ENCODE measurements at regions not wholly inside any gene's neighbourhood (a gene's known extent, or its start where the extent isn't known, plus 50 kb on each side); places are given as distances from the start of the nearest gene placed in this dataset.

DNA sequence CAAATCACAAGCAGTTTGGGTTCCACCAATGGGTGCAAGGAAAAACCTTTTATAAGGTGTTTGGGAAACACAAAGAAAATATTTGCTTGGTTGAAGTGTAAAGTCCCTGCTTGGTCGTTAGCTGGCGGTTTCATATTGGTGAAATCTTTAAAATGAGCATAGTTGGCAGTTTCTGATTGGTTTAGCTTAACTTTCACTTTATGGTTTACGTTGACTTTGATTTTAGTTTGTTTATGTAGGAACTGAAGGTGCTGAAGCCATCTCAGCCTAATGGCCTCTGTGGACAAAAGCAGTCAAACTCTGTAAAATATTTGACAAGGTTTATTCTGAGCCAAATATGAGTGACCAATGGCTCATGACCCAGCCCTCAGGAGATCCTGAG lies 76.6 kb upstream of the PPM1J start:
- ChIA-PET CTCF (interaction anchor here in 1 of 2 donors (0.7 kb wide), 1 partner anchor 76 kb away, joined by 5 read pairs; no protein-coding TSS in a partner anchor), POLR2A (no interaction called here)
- H3K9me3 ChIP-seq, result no peaks in the 10 kb centered on the region
- Mint-ChIP-seq H3K4me1 (no peaks in the 10 kb centered on the region), H3K4me3 (no peak overlapping the region), H3K27ac (no peak overlapping the region), H3K36me3 (no peaks in the 10 kb centered on the region), H3K9me3 (no peaks in the 10 kb centered on the region), H3K27me3 (peaks cover 7 to 9% of the 10 kb centered on the region in 2 donors)
- ATAC-seq (replicated peaks in 1 of 4), result no peak
- WGBS (ENCODE audit: insufficient coverage), result 71% methylated on average over 3 of the region's 3 CpGs
- no peaks in the 10 kb centered on the region for H3K4me1 ChIP-seq (ENCODE audit: control insufficient read depth in 1 of 2, extremely low read depth in 1 of 2, insufficient read depth in 2 of 2, low read length in 2 of 2)
- no peak overlapping the region for H3K27ac ChIP-seq (ENCODE audit: low read length)
- no peak overlapping the region for H3K4me3 ChIP-seq (ENCODE audit: control insufficient read depth in 1 of 2, extremely low read depth in 1 of 2, low read length in 1 of 2)
- no peak for DNase-seq
- H3K36me3 ChIP-seq (ENCODE audit: control insufficient read depth in 2 of 2, extremely low read depth in 1 of 2, insufficient read depth in 1 of 2, low read length in 1 of 2), result no peaks in the 10 kb centered on the region
- H3K27me3 ChIP-seq (replicated peaks in 1 of 2; ENCODE audit: control insufficient read depth in 2 of 2, extremely low read depth in 1 of 2, insufficient read depth in 2 of 2, low read length in 1 of 2), result peaks cover 0 to 5% of the 10 kb centered on the region in 2 experiments

- no peaks in the 10 kb centered on the region for H3K4me1 Mint-ChIP-seq
- H3K27ac Mint-ChIP-seq, result no peak overlapping the region
- ChIA-PET CTCF (interaction anchor here in 1 of 2 donors (0.7 kb wide), 1 partner anchor 75 kb away, joined by 5 read pairs; no protein-coding TSS in a partner anchor), POLR2A (no interaction called here)
- peaks cover 7 to 9% of the 10 kb centered on the region in 2 donors for H3K27me3 Mint-ChIP-seq
- H3K9me3 Mint-ChIP-seq, result no peaks in the 10 kb centered on the region
- Histone ChIP-seq H3K27me3 (replicated peaks in 1 of 2; ENCODE audit: control insufficient read depth in 2 of 2, extremely low read depth in 1 of 2, insufficient read depth in 2 of 2, low read length in 1 of 2) (peaks cover 0 to 7% of the 10 kb centered on the region in 2 experiments), H3K9me3 (no peaks in the 10 kb centered on the region), H3K4me3 (ENCODE audit: control insufficient read depth in 1 of 2, extremely low read depth in 1 of 2, low read length in 1 of 2) (no peak overlapping the region), H3K4me1 (ENCODE audit: control insufficient read depth in 1 of 2, extremely low read depth in 1 of 2, insufficient read depth in 2 of 2, low read length in 2 of 2) (no peaks in the 10 kb centered on the region), H3K27ac (ENCODE audit: low read length) (no peak overlapping the region), H3K36me3 (ENCODE audit: control insufficient read depth in 2 of 2, extremely low read depth in 1 of 2, insufficient read depth in 1 of 2, low read length in 1 of 2) (no peaks in the 10 kb centered on the region)
- ATAC-seq (replicated peaks in 1 of 4), result no peak
- DNase-seq, result no peak
- 100% methylated on average over 1 of the region's 10 CpGs for WGBS (ENCODE audit: insufficient coverage)
- H3K36me3 Mint-ChIP-seq, result no peaks in the 10 kb centered on the region
- H3K4me3 Mint-ChIP-seq, result no peak overlapping the region
Measured at GRCh38 chr1:112790920-112791722, 76.0 kb upstream of the PPM1J start.

GRCh38 chr1:112788561-112788960 lies 73.4 kb upstream of the PPM1J start:
- Histone ChIP-seq H3K9me3 (no peaks in the 10 kb centered on the region), H3K27ac (ENCODE audit: low read length) (no peak overlapping the region), H3K27me3 (replicated peaks in 1 of 2; ENCODE audit: control insufficient read depth in 2 of 2, extremely low read depth in 1 of 2, insufficient read depth in 2 of 2, low read length in 1 of 2) (peaks cover 0 to 10% of the 10 kb centered on the region in 2 experiments), H3K4me3 (ENCODE audit: control insufficient read depth in 1 of 2, extremely low read depth in 1 of 2, low read length in 1 of 2) (no peak overlapping the region), H3K4me1 (ENCODE audit: control insufficient read depth in 1 of 2, extremely low read depth in 1 of 2, insufficient read depth in 2 of 2, low read length in 2 of 2) (no peaks in the 10 kb centered on the region), H3K36me3 (ENCODE audit: control insufficient read depth in 2 of 2, extremely low read depth in 1 of 2, insufficient read depth in 1 of 2, low read length in 1 of 2) (no peaks in the 10 kb centered on the region)
- ATAC-seq (replicated peaks in 1 of 4), result no peak
- H3K27ac Mint-ChIP-seq, result no peak overlapping the region
- DNase-seq, result no peak
- POLR2A ChIA-PET, result no interaction called here
- peaks cover 7 to 9% of the 10 kb centered on the region in 2 donors for H3K27me3 Mint-ChIP-seq
- no peaks in the 10 kb centered on the region for H3K36me3 Mint-ChIP-seq
- CTCF ChIA-PET, result no interaction called here
- H3K4me1 Mint-ChIP-seq, result no peaks in the 10 kb centered on the region
- no peak overlapping the region for H3K4me3 Mint-ChIP-seq
- no peaks in the 10 kb centered on the region for H3K9me3 Mint-ChIP-seq

- Histone ChIP-seq H3K36me3 (ENCODE audit: control insufficient read depth in 2 of 2, extremely low read depth in 1 of 2, insufficient read depth in 1 of 2, low read length in 1 of 2) (no peaks in the 10 kb centered on the region), H3K4me3 (ENCODE audit: control insufficient read depth in 1 of 2, extremely low read depth in 1 of 2, low read length in 1 of 2) (no peak overlapping the region), H3K4me1 (ENCODE audit: control insufficient read depth in 1 of 2, extremely low read depth in 1 of 2, insufficient read depth in 2 of 2, low read length in 2 of 2) (no peaks in the 10 kb centered on the region), H3K27ac (ENCODE audit: low read length) (no peak overlapping the region), H3K27me3 (replicated peaks in 1 of 2; ENCODE audit: control insufficient read depth in 2 of 2, extremely low read depth in 1 of 2, insufficient read depth in 2 of 2, low read length in 1 of 2) (peaks cover 0 to 10% of the 10 kb centered on the region in 2 experiments), H3K9me3 (no peaks in the 10 kb centered on the region)
- POLR2A ChIA-PET, result no interaction called here
- no peak for ATAC-seq (replicated peaks in 1 of 4)
- Mint-ChIP-seq H3K36me3 (no peaks in the 10 kb centered on the region), H3K27me3 (peaks cover 7 to 9% of the 10 kb centered on the region in 2 donors), H3K4me1 (no peaks in the 10 kb centered on the region), H3K4me3 (no peak overlapping the region), H3K9me3 (no peaks in the 10 kb centered on the region), H3K27ac (no peak overlapping the region)
- WGBS (ENCODE audit: insufficient coverage), result no CpG with 5 or more reads among the region's 2 CpGs
- CTCF ChIA-PET, result no interaction called here
- no peak for DNase-seq
Measured at GRCh38 chr1:112788054-112788453, 72.9 kb upstream of the PPM1J start.

- CTCF ChIA-PET, result interaction anchor here in 1 of 2 donors (0.5 kb wide), 1 partner anchor 85 kb away, joined by 4 read pairs; no protein-coding TSS in a partner anchor
- POLR2A ChIA-PET, result no interaction called here
- H3K4me1 Mint-ChIP-seq, result no peaks in the 10 kb centered on the region
Measured at GRCh38 chr1:112783059-112783458, 67.9 kb upstream of the PPM1J start.

GRCh38 chr1:112779665-112780526 lies 64.8 kb upstream of the PPM1J start:
- H3K36me3 Mint-ChIP-seq, result no peaks in the 10 kb centered on the region

More at GRCh38 chr1:112783059-112783458, 67.9 kb upstream of the PPM1J start:
- Histone ChIP-seq H3K4me1 (ENCODE audit: control insufficient read depth in 1 of 2, extremely low read depth in 1 of 2, insufficient read depth in 2 of 2, low read length in 2 of 2) (no peaks in the 10 kb centered on the region), H3K4me3 (ENCODE audit: control insufficient read depth in 1 of 2, extremely low read depth in 1 of 2, low read length in 1 of 2) (no peak overlapping the region), H3K27me3 (replicated peaks in 1 of 2; ENCODE audit: control insufficient read depth in 2 of 2, extremely low read depth in 1 of 2, insufficient read depth in 2 of 2, low read length in 1 of 2) (peaks cover 0 to 10% of the 10 kb centered on the region in 2 experiments), H3K36me3 (ENCODE audit: control insufficient read depth in 2 of 2, extremely low read depth in 1 of 2, insufficient read depth in 1 of 2, low read length in 1 of 2) (no peaks in the 10 kb centered on the region), H3K9me3 (no peaks in the 10 kb centered on the region), H3K27ac (ENCODE audit: low read length) (no peak overlapping the region)
- Mint-ChIP-seq H3K36me3 (no peaks in the 10 kb centered on the region), H3K27ac (no peak overlapping the region), H3K27me3 (peaks cover 0 to 3% of the 10 kb centered on the region in 2 donors), H3K4me3 (no peak overlapping the region), H3K9me3 (no peaks in the 10 kb centered on the region)
- ATAC-seq (replicated peaks in 1 of 4), result no peak
- DNase-seq, result no peak

More at GRCh38 chr1:112779665-112780526, 64.8 kb upstream of the PPM1J start:
- H3K9me3 Mint-ChIP-seq, result no peaks in the 10 kb centered on the region
- no peaks in the 10 kb centered on the region for H3K4me1 Mint-ChIP-seq
- Histone ChIP-seq H3K36me3 (ENCODE audit: control insufficient read depth in 2 of 2, extremely low read depth in 1 of 2, insufficient read depth in 1 of 2, low read length in 1 of 2) (no peaks in the 10 kb centered on the region), H3K27ac (ENCODE audit: low read length) (no peak overlapping the region), H3K27me3 (replicated peaks in 1 of 2; ENCODE audit: control insufficient read depth in 2 of 2, extremely low read depth in 1 of 2, insufficient read depth in 2 of 2, low read length in 1 of 2) (peaks cover 0 to 3% of the 10 kb centered on the region in 2 experiments), H3K4me3 (ENCODE audit: control insufficient read depth in 1 of 2, extremely low read depth in 1 of 2, low read length in 1 of 2) (no peak overlapping the region), H3K4me1 (ENCODE audit: control insufficient read depth in 1 of 2, extremely low read depth in 1 of 2, insufficient read depth in 2 of 2, low read length in 2 of 2) (no peaks in the 10 kb centered on the region), H3K9me3 (no peaks in the 10 kb centered on the region)
- WGBS (ENCODE audit: insufficient coverage), result 100% methylated on average over 1 of the region's 12 CpGs
- no peak overlapping the region for H3K27ac Mint-ChIP-seq
- ChIA-PET CTCF (interaction anchor here in 1 of 2 donors (1.1 kb wide), 1 partner anchor 21 kb away, joined by 3 read pairs; no protein-coding TSS in a partner anchor), POLR2A (no interaction called here)
- ATAC-seq (replicated peaks in 1 of 4) (no peak), DNase-seq (no peak)
- peaks cover 0 to 4% of the 10 kb centered on the region in 2 donors for H3K27me3 Mint-ChIP-seq
- no peak overlapping the region for H3K4me3 Mint-ChIP-seq

All from T-cell (primary cell).